OCI-LY3 (cell line): ENCODE measurements at regions not wholly inside any gene's neighbourhood (a gene's known extent, or its start where the extent isn't known, plus 50 kb on each side); places are given as distances from the start of the nearest gene placed in this dataset.

ENCODE experiments used
- H2AFZ ChIP-seq: fragments of 200-600, 300-600 bp; shearing (Covaris generic); 2 replicates; pipeline ENCODE4 v1.6.0; 2014; ENCODE audit warnings: antibody characterized with exemption, low read depth, low read length
- H3K27ac ChIP-seq: fragments of 200-600, 300-600 bp; sonication (generic); 2 replicates; pipeline ENCODE4 v1.5.1; 2014; ENCODE audit warnings: mild to moderate bottlenecking, low read length, moderate library complexity, mixed read lengths
- H3K27me3 ChIP-seq: fragments of 200-600, 300-600 bp; sonication (generic); 2 replicates; pipeline ENCODE4 v1.6.1; 2014; ENCODE audit warnings: low read depth, low read length, mixed read lengths
- H3K36me3 ChIP-seq: fragments of 200-600, 300-600 bp; sonication (generic); replicated peaks from 2 replicates; pipeline ENCODE3; 2014; ENCODE audit warnings: low read depth, low read length, mixed read lengths
- H3K4me1 ChIP-seq: fragments of 300-600, 200-600 bp; sonication (generic); 2 replicates; pipeline ENCODE4 v1.6.1; 2014; ENCODE audit warnings: low read length, mixed read lengths
- H3K4me2 ChIP-seq: fragments of 200-600, 300-600 bp; sonication (generic); 2 replicates; pipeline ENCODE4 v1.6.1; 2014; ENCODE audit warnings: low read length, mixed read lengths
- H3K4me3 ChIP-seq: fragments of 300-600, 200-600 bp; sonication (generic); 2 replicates; pipeline ENCODE4 v1.5.1; 2014; ENCODE audit warnings: antibody characterized with exemption, mild to moderate bottlenecking, low read length, moderate library complexity
- H3K79me2 ChIP-seq: fragments of 300-600, 200-600 bp; shearing (Covaris generic); 2 replicates; pipeline ENCODE4 v1.6.1; 2014; ENCODE audit warnings: mild to moderate bottlenecking, low read length, mixed read lengths
- H3K9ac ChIP-seq: fragments of 300-600, 200-600 bp; shearing (Covaris generic); 2 replicates; pipeline ENCODE4 v1.6.0; 2014; ENCODE audit warnings: mild to moderate bottlenecking, low read length, moderate library complexity
- H3K9me3 ChIP-seq: fragments of 200-600, 300-600 bp; shearing (Covaris generic); 2 replicates; pipeline ENCODE4 v1.6.1; 2014; ENCODE audit warnings: low read length, mixed read lengths; ENCODE audit not compliant: insufficient read depth
- H4K20me1 ChIP-seq: fragments of 200-600, 300-600 bp; sonication (generic); 2 replicates; pipeline ENCODE4 v1.6.1; 2016; ENCODE audit warnings: low read length, mixed read lengths; ENCODE audit not compliant: insufficient read depth
- CTCF ChIP-seq: fragments of 200-600, 300-600 bp; sonication (generic); IDR thresholded peaks from 2 replicates; pipeline ENCODE4 v1.5.1; 2014; ENCODE audit warnings: antibody characterized with exemption, low read length, low read depth
- EZH2phosphoT487 ChIP-seq: fragments of 200-600 bp; shearing (Covaris generic); IDR thresholded peaks from 2 replicates; pipeline ENCODE4 v1.6.1; 2018; ENCODE audit warnings: antibody characterized with exemption, mixed run types, low read depth

GRCh38 chr1:223000632-223001031, 142.4 kb downstream of the TLR5 start:
- Histone ChIP-seq H3K9me3 (no peaks in the 10 kb centered on the region), H3K4me1 (no peaks in the 10 kb centered on the region), H4K20me1 (no peaks in the 10 kb centered on the region), H3K4me3 (no peak overlapping the region), H3K79me2 (no peaks in the 10 kb centered on the region), H3K4me2 (no peak overlapping the region), H2AFZ (no peak overlapping the region), H3K27ac (no peak overlapping the region), H3K9ac (no peak overlapping the region), H3K36me3 (no peaks in the 10 kb centered on the region), H3K27me3 (peaks cover 13% of the 10 kb centered on the region; the same call in 1 of the 2 replicates)
- TF ChIP-seq EZH2phosphoT487 (no peak), CTCF (no peak)

- Histone ChIP-seq H3K27ac (no peak overlapping the region), H3K27me3 (peaks cover 13% of the 10 kb centered on the region; the same call in 1 of the 2 replicates), H3K4me3 (no peak overlapping the region), H3K4me1 (no peaks in the 10 kb centered on the region), H3K79me2 (no peaks in the 10 kb centered on the region), H3K4me2 (no peak overlapping the region), H3K9me3 (no peaks in the 10 kb centered on the region), H4K20me1 (no peaks in the 10 kb centered on the region), H2AFZ (no peak overlapping the region), H3K9ac (no peak overlapping the region), H3K36me3 (no peaks in the 10 kb centered on the region)
- no peak for TF ChIP-seq CTCF
- no peak for TF ChIP-seq EZH2phosphoT487
Measured at GRCh38 chr1:223001653-223002634, 141.1 kb downstream of the TLR5 start.

- Histone ChIP-seq H3K27ac (no peak overlapping the region), H2AFZ (no peak overlapping the region), H3K79me2 (no peaks in the 10 kb centered on the region), H3K9me3 (no peaks in the 10 kb centered on the region), H3K4me3 (no peak overlapping the region), H3K4me2 (no peak overlapping the region), H3K36me3 (no peaks in the 10 kb centered on the region), H3K4me1 (no peaks in the 10 kb centered on the region), H4K20me1 (no peaks in the 10 kb centered on the region), H3K9ac (no peak overlapping the region), H3K27me3 (0 out of 2 replicates have a peak, but pooled peaks cover 8% of the 10 kb centered on the region)
- TF ChIP-seq EZH2phosphoT487 (no peak), CTCF (no peak)
Measured at GRCh38 chr1:223003549-223003948, 139.5 kb downstream of the TLR5 start.

GRCh38 chr1:223006371-223006770, 136.7 kb downstream of the TLR5 start:
- Histone ChIP-seq H2AFZ (no peak overlapping the region), H3K4me1 (no peaks in the 10 kb centered on the region), H3K9ac (no peak overlapping the region), H3K79me2 (no peaks in the 10 kb centered on the region), H3K4me3 (no peak overlapping the region), H3K27me3 (peaks cover 15% of the 10 kb centered on the region), H3K4me2 (no peak overlapping the region), H3K27ac (no peak overlapping the region), H3K9me3 (no peaks in the 10 kb centered on the region), H4K20me1 (no peaks in the 10 kb centered on the region), H3K36me3 (no peaks in the 10 kb centered on the region)
- TF ChIP-seq CTCF = no peak
- no peak for TF ChIP-seq EZH2phosphoT487
